Type B pancreatic cell (in vitro differentiated cells): ENCODE measurements at regions not wholly inside any gene's neighbourhood (a gene's known extent, or its start where the extent isn't known, plus 50 kb on each side); places are given as distances from the start of the nearest gene placed in this dataset.
"Not testable (repeated sequence)": the region's sequence is repeated elsewhere in the genome, so short reads cannot be mapped to it uniquely, and the experiment has no call there.

Experiments used
- DNase-seq: peaks from one replicate; pipeline ENCODE4 v3.0.0; 2021; ENCODE audit warnings: mixed read lengths; ENCODE audit not compliant: unreplicated experiment; ENCODE audit errors: extremely low spot score
- H3K27ac Mint-ChIP-seq: 2 replicates; pipeline ENCODE4 v1.8.0; 2021; ENCODE audit warnings: mild to moderate bottlenecking, mixed read lengths
- H3K27me3 Mint-ChIP-seq: 2 replicates; pipeline ENCODE4 v1.8.0; 2021; ENCODE audit warnings: mixed read lengths
- H3K36me3 Mint-ChIP-seq: 2 replicates; pipeline ENCODE4 v1.8.0; 2021; ENCODE audit warnings: mixed read lengths
- H3K4me1 Mint-ChIP-seq: one replicate; pipeline ENCODE4 v1.8.0; 2021; ENCODE audit warnings: mixed read lengths; ENCODE audit not compliant: unreplicated experiment
- H3K4me3 Mint-ChIP-seq: 2 replicates; pipeline ENCODE4 v1.8.0; 2021; ENCODE audit warnings: mild to moderate bottlenecking, mixed read lengths
- H3K9me3 Mint-ChIP-seq: 2 replicates; pipeline ENCODE4 v1.8.0; 2021; ENCODE audit warnings: mixed read lengths
- CTCF ChIP-seq: fragments of 200-600 bp; sonication (generic); conservative IDR thresholded peaks from 2 replicates; pipeline ENCODE4 v1.5.0; 2021; ENCODE audit warnings: antibody characterized with exemption, mild to moderate bottlenecking

GRCh38 chr2:111609146-111609844, 274.7 kb downstream of the ANAPC1 start:
- not testable (repeated sequence) for H3K4me3 Mint-ChIP-seq, H3K27me3 Mint-ChIP-seq, H3K36me3 Mint-ChIP-seq, H3K27ac Mint-ChIP-seq, H3K4me1 Mint-ChIP-seq, H3K9me3 Mint-ChIP-seq, DNase-seq

GRCh38 chr2:111610035-111610434, 274.0 kb downstream of the ANAPC1 start:
- H3K36me3 Mint-ChIP-seq, H3K27ac Mint-ChIP-seq, DNase-seq, H3K27me3 Mint-ChIP-seq, H3K9me3 Mint-ChIP-seq, H3K4me3 Mint-ChIP-seq, H3K4me1 Mint-ChIP-seq: not testable (repeated sequence)

GRCh38 chr2:111616651-111617218, 267.3 kb downstream of the ANAPC1 start:
- no peak overlapping the region for H3K27ac Mint-ChIP-seq
- H3K9me3 Mint-ChIP-seq = no peaks in the 10 kb centered on the region
- H3K4me1 Mint-ChIP-seq = peaks cover 9% of the 10 kb centered on the region
- no peak for TF ChIP-seq CTCF
- H3K36me3 Mint-ChIP-seq = no peaks in the 10 kb centered on the region
- DNase-seq = no peak
- no peak overlapping the region for H3K4me3 Mint-ChIP-seq
- H3K27me3 Mint-ChIP-seq = no peaks in the 10 kb centered on the region

- Mint-ChIP-seq H3K27ac (peak overlapping the region; percentile 12), H3K4me1 (peaks cover 9% of the 10 kb centered on the region), H3K36me3 (no peaks in the 10 kb centered on the region), H3K27me3 (no peaks in the 10 kb centered on the region), H3K9me3 (no peaks in the 10 kb centered on the region), H3K4me3 (no peak overlapping the region)
- TF ChIP-seq CTCF = no peak
- no peak for DNase-seq
Measured at GRCh38 chr2:111617299-111618225, 266.4 kb downstream of the ANAPC1 start.

- Mint-ChIP-seq H3K4me1 (peaks cover 9% of the 10 kb centered on the region), H3K27me3 (no peaks in the 10 kb centered on the region), H3K4me3 (no peak overlapping the region), H3K36me3 (no peaks in the 10 kb centered on the region), H3K9me3 (no peaks in the 10 kb centered on the region), H3K27ac (no peak overlapping the region)
- TF ChIP-seq CTCF = no peak
- DNase-seq = no peak
Measured at GRCh38 chr2:111618226-111618977, 265.6 kb downstream of the ANAPC1 start.
